NCI-H345 treated with DMSO at 0.1 percent for 48 hours (cell line): ENCODE measurements at regions not wholly inside any gene's neighbourhood (a gene's known extent, or its start where the extent isn't known, plus 50 kb on each side); places are given as distances from the start of the nearest gene placed in this dataset.
A peak's percentile ranks its signal among the peaks of the same experiment; 100 is the strongest.

Experiments used
- DNase-seq: peaks from one replicate; lab custom pipeline; 2025; ENCODE audit not compliant: unreplicated experiment; lab: John Stamatoyannopoulos, UW

GRCh38 chr11:13868710-13869397, 93.7 kb upstream of the SPON1 start:
- no peak for DNase-seq

DNA sequence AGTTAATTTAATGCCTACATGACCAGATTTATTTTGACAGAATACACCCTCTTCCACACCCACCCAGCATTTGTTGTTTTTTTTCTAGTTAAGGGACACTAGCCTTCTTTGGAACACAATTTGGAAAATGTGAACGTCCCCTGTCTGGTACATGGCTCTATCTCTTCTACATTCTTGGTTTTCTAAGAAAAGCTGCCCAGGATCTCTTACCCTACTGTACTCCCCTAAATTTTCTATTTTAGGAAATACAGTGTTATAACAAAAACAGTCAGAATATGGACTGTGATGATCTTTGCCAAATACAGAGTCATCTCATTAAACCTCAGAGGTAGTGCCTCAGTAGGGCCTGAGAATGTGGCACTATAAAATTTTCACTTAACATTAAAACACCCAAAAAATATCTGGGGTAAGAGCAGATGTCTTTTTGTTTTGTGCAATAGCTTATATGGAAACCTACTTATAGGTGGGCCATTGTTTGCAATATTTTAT, 93.1 kb upstream of the SPON1 start:
- no peak for DNase-seq

GRCh38 chr11:13874597-13874996, 87.9 kb upstream of the SPON1 start:
- DNase-seq, result no peak

DNA sequence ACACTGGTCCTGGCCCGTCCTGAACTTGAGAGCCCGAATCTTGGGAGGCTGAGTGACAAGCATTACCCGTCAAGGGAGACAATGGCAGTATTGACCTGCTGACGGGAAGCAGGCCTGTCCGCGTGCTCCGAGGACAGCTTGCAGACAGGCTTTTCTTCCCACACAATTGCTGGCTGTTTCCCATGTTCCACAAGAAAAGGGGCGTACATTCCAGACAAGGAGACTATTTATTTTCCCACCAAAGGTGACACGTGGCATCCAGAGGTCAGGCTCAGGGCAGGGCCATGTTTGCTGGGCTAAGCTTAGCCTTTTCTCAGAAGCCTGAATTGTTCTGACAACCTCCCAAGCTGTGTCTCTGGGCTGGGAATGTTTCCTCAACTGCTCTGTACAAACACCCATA, 86.9 kb upstream of the SPON1 start:
- DNase-seq, result no peak

DNA sequence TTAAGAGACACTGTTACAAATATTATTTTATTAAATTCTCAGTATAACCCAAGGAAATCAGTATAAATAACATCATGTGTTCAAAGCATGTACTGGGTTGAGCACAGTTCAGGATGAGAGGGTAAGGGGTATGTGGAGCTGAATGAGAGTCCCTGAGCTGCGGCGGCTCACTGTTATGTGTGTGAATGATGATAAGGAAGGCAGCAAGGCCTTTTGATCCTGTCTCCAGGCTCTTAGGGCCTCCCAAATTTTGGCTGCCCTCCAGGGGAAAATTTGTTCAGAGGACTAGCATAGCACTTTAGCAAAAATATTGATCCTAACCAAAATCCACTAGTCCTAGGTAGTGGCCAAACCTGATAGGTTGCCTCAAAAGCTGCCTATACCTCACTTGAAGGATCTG, 86.1 kb upstream of the SPON1 start:
- no peak for DNase-seq

DNA sequence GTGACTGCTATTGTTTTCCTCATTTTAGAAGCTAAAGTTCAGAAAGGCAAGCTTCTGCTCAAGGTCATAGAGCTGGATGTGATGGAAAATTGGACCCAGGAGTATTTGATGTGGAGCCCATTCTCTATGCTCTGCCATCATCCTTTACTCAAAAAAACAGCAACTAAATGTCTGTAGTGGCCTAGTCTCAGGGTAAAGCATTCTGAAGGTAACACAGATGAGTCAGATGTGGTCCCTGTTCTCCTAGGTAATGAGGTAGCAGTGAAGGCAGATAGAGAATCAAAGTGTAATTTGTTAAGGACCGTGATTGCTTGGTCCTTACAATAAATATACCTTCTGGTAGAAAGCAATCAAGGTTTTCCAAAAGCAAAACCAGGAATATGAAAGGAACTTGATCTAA, 84.4 kb upstream of the SPON1 start:
- DNase-seq, result no peak

DNA sequence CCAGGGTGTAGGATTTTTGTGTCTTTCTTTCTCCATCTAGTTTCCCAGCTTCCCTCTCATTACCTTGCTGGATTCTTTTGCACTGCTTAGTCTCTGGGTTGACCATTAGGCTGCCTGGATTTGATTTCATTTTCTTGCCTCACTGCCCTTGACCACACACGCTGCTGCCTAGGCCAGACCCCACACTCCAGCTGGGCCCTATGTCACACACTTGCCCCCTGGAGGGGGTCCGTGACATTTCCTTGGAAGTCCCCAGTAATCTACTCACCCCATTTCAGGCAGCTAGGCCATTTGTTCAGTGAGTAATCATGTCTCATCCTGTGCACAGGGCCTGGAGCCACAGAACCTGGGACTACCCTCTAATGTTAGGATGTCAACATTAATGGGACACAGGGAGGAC, 81.9 kb upstream of the SPON1 start:
- DNase-seq, result no peak

DNA sequence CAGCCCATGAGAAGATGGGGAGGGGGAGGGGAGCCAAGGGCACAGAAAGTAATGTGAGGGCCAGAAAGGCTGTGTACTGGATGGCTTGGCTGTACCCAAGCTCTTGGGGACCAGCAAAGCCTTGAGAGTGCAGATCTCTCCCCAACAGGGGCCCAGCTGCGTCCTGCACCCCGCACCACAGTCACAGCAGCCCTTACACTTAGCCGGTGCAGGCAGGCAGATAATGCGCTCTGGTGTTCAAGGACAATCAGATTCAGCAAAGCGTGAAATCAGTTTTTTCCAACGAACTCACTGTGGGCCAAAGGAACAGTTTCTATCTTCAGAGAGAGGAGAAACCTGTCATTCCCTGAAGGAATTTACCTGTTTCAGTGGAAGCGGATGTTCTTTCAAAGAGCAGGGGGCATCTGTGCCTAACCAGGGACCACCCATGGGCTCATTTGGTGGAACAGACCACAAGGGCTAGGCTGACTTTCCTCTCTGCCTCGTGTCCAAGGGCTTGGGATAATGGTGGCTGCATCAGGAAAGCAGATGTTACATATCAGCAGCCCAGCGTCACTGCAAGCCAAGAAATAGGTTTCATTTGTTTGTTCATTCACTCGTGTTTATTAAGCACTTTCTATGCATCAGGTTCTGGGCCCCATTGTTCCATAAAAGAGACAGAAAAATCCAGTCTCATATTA, 81.2 kb upstream of the SPON1 start:
- no peak for DNase-seq

- peak; percentile 36 for DNase-seq
These were observed 79.5 kb upstream of the SPON1 start for GRCh38 chr11:13883042-13883441.

DNA sequence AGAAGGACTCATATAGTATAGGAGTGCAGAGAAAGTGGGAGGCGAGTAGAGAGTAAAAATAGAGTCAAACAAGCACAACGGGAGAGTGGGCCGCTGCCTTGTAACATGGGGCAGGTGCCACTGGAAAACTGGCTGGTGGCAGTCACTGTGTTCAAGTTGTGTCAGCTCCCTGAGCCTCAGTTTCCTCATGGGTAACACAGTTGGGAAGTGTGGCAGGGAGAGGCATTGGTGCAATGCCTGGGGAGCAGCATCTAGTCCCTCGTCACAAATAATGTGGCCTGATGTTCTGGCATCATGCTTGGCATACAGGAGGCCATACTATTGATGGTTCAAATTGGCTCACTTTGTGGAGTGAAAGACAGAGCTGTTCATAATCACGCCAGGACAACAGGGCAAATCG, 78.9 kb upstream of the SPON1 start:
- no peak for DNase-seq

DNA sequence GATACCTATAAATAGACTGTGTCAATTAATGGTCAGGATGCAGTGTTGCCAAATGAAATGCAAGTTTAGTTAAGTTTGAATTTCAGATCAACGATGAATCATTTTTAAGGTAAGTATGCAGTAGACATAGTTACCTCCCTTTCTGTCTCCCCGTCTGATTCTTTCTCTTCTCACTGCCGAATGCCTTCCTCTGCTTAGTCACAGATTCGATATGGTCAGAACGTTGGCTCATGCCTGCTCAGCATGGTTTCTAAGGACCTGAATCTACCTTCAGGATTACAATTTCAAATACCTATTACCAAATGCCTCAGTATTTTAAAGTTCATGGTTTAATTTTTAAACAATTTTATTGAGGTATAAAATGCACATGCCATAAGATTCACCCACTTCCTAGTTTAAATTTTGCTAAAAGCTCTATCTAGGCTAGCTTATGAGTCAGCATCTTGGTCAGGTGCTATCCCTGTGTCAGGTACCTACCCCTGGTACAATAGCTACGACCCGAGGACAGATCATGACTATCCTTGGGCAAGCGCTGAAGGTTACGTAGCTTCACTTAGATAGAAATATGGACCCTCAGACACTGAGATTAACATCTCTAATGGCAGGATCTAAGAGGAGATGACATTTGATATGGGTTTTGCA, 78.2 kb upstream of the SPON1 start:
- DNase-seq, result no peak

- no peak for DNase-seq
These were observed 77.4 kb upstream of the SPON1 start for GRCh38 chr11:13885083-13885482.

GRCh38 chr11:13889552-13890249, 72.8 kb upstream of the SPON1 start:
- DNase-seq, result peak; percentile 73

GRCh38 chr11:13891911-13892310, 70.6 kb upstream of the SPON1 start:
- DNase-seq, result peak; percentile 31

GRCh38 chr11:13896175-13896980, 66.1 kb upstream of the SPON1 start:
- DNase-seq, result no peak

DNA sequence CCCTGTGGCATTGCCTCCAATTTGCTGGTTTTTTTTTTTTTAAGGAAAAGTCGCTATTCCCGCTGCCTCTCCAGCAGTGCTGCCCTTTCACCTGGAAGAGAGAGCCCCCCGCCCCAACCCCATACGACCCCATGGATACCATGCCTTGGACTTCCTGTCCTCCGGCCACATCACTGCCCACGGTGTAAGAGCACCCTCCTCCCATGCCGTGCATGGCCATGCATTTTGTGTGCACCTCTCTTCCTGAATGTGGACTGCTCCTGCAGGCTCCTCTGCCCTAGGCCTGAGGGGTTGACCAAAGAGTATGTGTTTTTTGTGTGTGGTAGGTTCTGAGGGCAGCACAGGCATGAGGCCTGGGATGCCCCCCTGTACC, 65.6 kb upstream of the SPON1 start:
- no peak for DNase-seq

GRCh38 chr11:13897646-13898276, 64.8 kb upstream of the SPON1 start:
- peak; percentile 46 for DNase-seq

- DNase-seq, result no peak
These were observed 62.9 kb upstream of the SPON1 start for GRCh38 chr11:13899603-13900002.

DNA sequence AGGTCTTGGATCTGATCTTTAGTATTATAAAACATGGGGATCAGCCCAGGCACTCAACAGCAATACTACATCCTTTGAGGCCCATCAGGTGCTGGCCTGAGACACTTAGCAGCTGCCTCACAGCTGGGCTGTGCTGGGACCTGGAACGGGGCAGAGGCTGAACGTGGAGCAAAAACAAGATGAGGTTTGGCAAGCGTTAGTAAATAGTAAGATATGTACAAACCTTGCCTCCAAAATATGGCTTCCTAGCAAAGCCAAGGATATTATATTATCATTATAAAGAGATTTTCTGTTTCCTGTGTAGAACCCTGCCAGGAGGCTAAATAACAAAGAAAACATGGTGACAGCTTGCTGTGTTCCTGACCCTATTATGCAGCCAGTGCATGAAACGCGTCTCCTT, 60.0 kb upstream of the SPON1 start:
- DNase-seq, result no peak

- no peak for DNase-seq
These were observed 57.3 kb upstream of the SPON1 start for GRCh38 chr11:13905137-13905781.
